Activated B cell treated with CpG ODN at 0.5 μM for 24 hours (primary cell): ENCODE measurements at regions not wholly inside any gene's neighbourhood (a gene's known extent, or its start where the extent isn't known, plus 50 kb on each side); places are given as distances from the start of the nearest gene placed in this dataset.

Experiments used
- ATAC-seq: fragments of 200-7000 bp; cut with Tn5 transposase; one replicate; pipeline ENCODE4 v1.10.0; 2021; ENCODE audit warnings: low read depth, mild to moderate bottlenecking, moderate library complexity
- CTCF ChIA-PET: fragments of 350-600 bp; sonication (Branson Sonifier 250); formaldehyde crosslinking; loops from one replicate; lab custom pipeline; 2021; ENCODE audit warnings: antibody characterized with exemption; lab: Charles Lee
- POLR2A ChIA-PET: fragments of 350-600 bp; sonication (Branson Sonifier 250); formaldehyde crosslinking; loops from one replicate; lab custom pipeline; 2021; ENCODE audit warnings: antibody characterized with exemption; lab: Charles Lee
- DNase-seq: peaks from one replicate; pipeline ENCODE4 v3.0.0; 2022
- H3K27ac Mint-ChIP-seq: one replicate; pipeline ENCODE4 v1.8.0; 2020; ENCODE audit warnings: mixed read lengths
- H3K27me3 Mint-ChIP-seq: one replicate; pipeline ENCODE4 v1.8.0; 2021; ENCODE audit warnings: mixed read lengths
- H3K36me3 Mint-ChIP-seq: one replicate; pipeline ENCODE4 v1.8.0; 2021; ENCODE audit warnings: low read depth, mixed read lengths
- H3K4me1 Mint-ChIP-seq: one replicate; pipeline ENCODE4 v1.8.0; 2021; ENCODE audit warnings: mixed read lengths
- H3K4me3 Mint-ChIP-seq: one replicate; pipeline ENCODE4 v1.8.0; 2020; ENCODE audit warnings: mild to moderate bottlenecking, mixed read lengths
- H3K9me3 Mint-ChIP-seq: one replicate; pipeline ENCODE4 v1.8.0; 2020; ENCODE audit warnings: mixed read lengths
- CTCF ChIP-seq: fragments of 200-600 bp; IDR thresholded peaks from one replicate; pipeline ENCODE4 v1.8.0; 2022; ENCODE audit warnings: antibody characterized with exemption, mild to moderate bottlenecking
- intact Hi-C: fragments of 100-400 bp; cut with micrococcal nuclease; formaldehyde crosslinking; loops from one replicate; pipeline ENCODE4 v1.15.1; 2024

- TF ChIP-seq CTCF: no peak
- H3K36me3 Mint-ChIP-seq: no peaks in the 10 kb centered on the region
- no peak overlapping the region for H3K27ac Mint-ChIP-seq
- ATAC-seq (no peak), DNase-seq (no peak)
- intact Hi-C loops: no loop called here
- H3K4me1 Mint-ChIP-seq: peaks cover 24% of the 10 kb centered on the region
- H3K9me3 Mint-ChIP-seq: no peaks in the 10 kb centered on the region
- ChIA-PET POLR2A (no interaction called here), CTCF (no interaction called here)
- H3K27me3 Mint-ChIP-seq: peaks cover 6% of the 10 kb centered on the region
- no peak overlapping the region for H3K4me3 Mint-ChIP-seq
Measured at GRCh38 chr6:105897131-105897530, 189.0 kb upstream of the PRDM1 start.

GRCh38 chr6:105896821-105897095 is 189.4 kb upstream of the PRDM1 start:
- Mint-ChIP-seq H3K4me3 (no peak overlapping the region), H3K36me3 (no peaks in the 10 kb centered on the region), H3K4me1 (peaks cover 26% of the 10 kb centered on the region), H3K9me3 (no peaks in the 10 kb centered on the region), H3K27ac (no peak overlapping the region), H3K27me3 (peaks cover 6% of the 10 kb centered on the region)
- POLR2A ChIA-PET: no interaction called here
- no peak for ATAC-seq
- no peak for TF ChIP-seq CTCF
- DNase-seq: no peak
- intact Hi-C loops: no loop called here
- CTCF ChIA-PET: no interaction called here

- ATAC-seq: no peak
- intact Hi-C loops: no loop called here
- H3K36me3 Mint-ChIP-seq: no peaks in the 10 kb centered on the region
Measured at GRCh38 chr6:105896052-105896820, 189.9 kb upstream of the PRDM1 start.

GRCh38 chr6:105894556-105894955 is 191.6 kb upstream of the PRDM1 start:
- CTCF ChIA-PET: interaction anchor here (1.0 kb wide), 1 partner anchor 329 kb away, joined by 3 read pairs; no protein-coding TSS in a partner anchor
- TF ChIP-seq CTCF: no peak
- H3K36me3 Mint-ChIP-seq: no peaks in the 10 kb centered on the region
- no peaks in the 10 kb centered on the region for H3K9me3 Mint-ChIP-seq
- ATAC-seq: no peak
- no peak overlapping the region for H3K4me3 Mint-ChIP-seq
- H3K27ac Mint-ChIP-seq: no peak overlapping the region
- intact Hi-C loops: no loop called here
- H3K4me1 Mint-ChIP-seq: peaks cover 16% of the 10 kb centered on the region
- POLR2A ChIA-PET: interaction anchor here (0.8 to 1.1 kb wide), 2 partner anchors 11 to 513 kb away, joined by 3 to 7 read pairs; no protein-coding TSS in a partner anchor
- H3K27me3 Mint-ChIP-seq: peaks cover 4% of the 10 kb centered on the region
- no peak for DNase-seq

More at GRCh38 chr6:105896052-105896820, 189.9 kb upstream of the PRDM1 start:
- TF ChIP-seq CTCF: no peak
- H3K27me3 Mint-ChIP-seq: peaks cover 6% of the 10 kb centered on the region
- ChIA-PET POLR2A (interaction anchor here (0.7 kb wide), 1 partner anchor 193 kb away, joined by 10 read pairs; no protein-coding TSS in a partner anchor), CTCF (interaction anchor here (0.8 kb wide), 1 partner anchor 96 kb away, joined by 3 read pairs; no protein-coding TSS in a partner anchor)
- no peak overlapping the region for H3K27ac Mint-ChIP-seq
- no peaks in the 10 kb centered on the region for H3K9me3 Mint-ChIP-seq
- no peak for DNase-seq
- peaks cover 26% of the 10 kb centered on the region for H3K4me1 Mint-ChIP-seq
- no peak overlapping the region for H3K4me3 Mint-ChIP-seq

GRCh38 chr6:105893741-105894140 is 192.4 kb upstream of the PRDM1 start:
- POLR2A ChIA-PET: interaction anchor here (0.8 to 1.1 kb wide), 4 partner anchors 10 to 102 kb away, joined by 3 to 5 read pairs (median 4); no protein-coding TSS in a partner anchor
- Mint-ChIP-seq H3K36me3 (no peaks in the 10 kb centered on the region), H3K27me3 (peaks cover 1% of the 10 kb centered on the region), H3K4me1 (peaks cover 16% of the 10 kb centered on the region), H3K4me3 (no peak overlapping the region), H3K27ac (peak overlapping the region; percentile 28), H3K9me3 (no peaks in the 10 kb centered on the region)
- no peak for DNase-seq
- CTCF ChIA-PET: interaction anchor here (0.6 to 1.3 kb wide), 2 partner anchors 101 to 329 kb away, joined by 3 read pairs; no protein-coding TSS in a partner anchor
- no peak for TF ChIP-seq CTCF
- intact Hi-C loops: loop anchor here (1.0 kb wide), 1 partner anchor 193 kb away; the partner anchor contains the start of gene PRDM1
- ATAC-seq: no peak
